ENCODE measurements at regions not wholly inside any gene's neighbourhood (a gene's known extent, or its start where the extent isn't known, plus 50 kb on each side); places are given as distances from the start of the nearest gene placed in this dataset.

DNA sequence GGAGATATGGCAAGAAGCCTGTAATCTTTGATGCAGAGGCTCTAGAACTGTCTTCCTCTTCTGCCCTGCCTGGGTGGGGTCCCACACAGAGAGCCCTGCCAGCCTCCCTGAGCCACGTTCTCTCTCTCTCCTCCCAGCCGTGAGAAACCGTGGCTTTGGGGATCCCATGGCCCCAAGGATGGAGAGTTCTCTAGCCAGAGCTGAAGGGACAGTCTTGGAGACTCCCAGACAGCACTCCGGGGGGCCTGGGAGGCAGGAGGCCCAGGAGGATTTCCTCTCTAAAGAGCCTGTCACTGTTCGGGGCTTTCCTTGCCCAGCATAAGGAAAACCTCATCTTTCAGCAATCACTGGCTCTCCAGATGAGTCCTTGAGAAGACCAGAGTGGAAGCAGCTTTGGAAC is 227.1 kb downstream of the ARHGAP12 start:
- Histone ChIP-seq H2BK5ac (ENCODE audit: low read depth, low read length, poor library complexity, severe bottlenecking) (peak overlapping the region; percentile 12), H4K20me1 (ENCODE audit: insufficient read depth, low read length) (no peaks in the 10 kb centered on the region), H3K36me3 (ENCODE audit: control insufficient read depth, insufficient read depth, low read length) (no peaks in the 10 kb centered on the region), H2BK20ac (ENCODE audit: low read depth, low read length) (peak overlapping the region; percentile 46; the same call in 1 of the 2 replicates), H3K4me2 (ENCODE audit: low read depth, low read length) (no peak overlapping the region), H2BK15ac (ENCODE audit: low read depth, low read length) (peak overlapping the region; percentile 11; the same call in 1 of the 3 replicates), H4K8ac (ENCODE audit: low read depth in 2 of 2, low read length in 2 of 2) (peak overlapping the region; percentile 6 to 44; a peak in 2 of 4 replicates), H3K18ac (ENCODE audit: low read depth, low read length) (peak overlapping the region; percentile 71), H2AK9ac (replicated peaks; ENCODE audit: low read depth, low read length, poor library complexity) (no peak overlapping the region), H2AFZ (replicated peaks; ENCODE audit: low read length, poor library complexity) (peak overlapping the region; percentile 82), H2BK120ac (ENCODE audit: low read depth, low read length) (peak overlapping the region; percentile 71), H3K27ac (ENCODE audit: insufficient read depth, low read length) (no peak overlapping the region), H3K9me3 (ENCODE audit: control insufficient read depth, insufficient read depth, low read length) (peaks cover 4% of the 10 kb centered on the region; the same call in 1 of the 2 replicates), H3K27me3 (ENCODE audit: control insufficient read depth, insufficient read depth, low read length) (no peaks in the 10 kb centered on the region), H3K4ac (ENCODE audit: low read depth, low read length) (peak overlapping the region; percentile 64), H4K91ac (ENCODE audit: insufficient read depth, low read depth, low read length) (peak overlapping the region; percentile 33; the same call in 1 of the 2 replicates), H3K4me3 (ENCODE audit: insufficient read depth, low read depth, low read length) (no peak overlapping the region), H3K14ac (replicated peaks; ENCODE audit: low read depth, low read length) (peak overlapping the region; percentile 71), H3K9ac (ENCODE audit: low read depth, low read length) (no peak overlapping the region), H3K23ac (ENCODE audit: low read depth, low read length) (peak overlapping the region; percentile 29; the same call in 1 of the 2 replicates), H2AK5ac (ENCODE audit: low read depth, low read length) (peak overlapping the region; percentile 66; the same call in 1 of the 2 replicates), H4K5ac (ENCODE audit: low read depth, low read length) (peak overlapping the region; percentile 13), H3K79me1 (ENCODE audit: low read depth in 1 of 2, low read length in 2 of 2) (no peaks in the 10 kb centered on the region), H3K9me1 (ENCODE audit: insufficient read depth, low read length) (peaks cover 13% of the 10 kb centered on the region), H3K4me1 (ENCODE audit: control insufficient read depth, insufficient read depth, low read length) (peaks cover 30% of the 10 kb centered on the region), H3K56ac (ENCODE audit: extremely low read depth, insufficient read depth, low read length) (no peak overlapping the region)
- intact Hi-C loops (cut with micrococcal nuclease) (no loop called here), in situ Hi-C loops (cut with MboI; ENCODE audit: low sequenced_read_pairs) (no loop called here), dilution Hi-C loops (cut with HindIII; ENCODE audit: low sequenced_read_pairs, unreplicated experiment) (no loop called here)
- TF ChIP-seq MAZ (IDR thresholded peaks at IDR 0.05; ENCODE audit: borderline replicate concordance, low read depth, low read length) (no peak), NFE2L2 (IDR thresholded peaks at IDR 0.05; ENCODE audit: low read depth, low read length) (no peak), RFX5 (IDR thresholded peaks at IDR 0.05; ENCODE audit: low read depth, low read length) (no peak), ELK1 (IDR thresholded peaks at IDR 0.05; ENCODE audit: borderline replicate concordance, low read depth, low read length) (no peak)
- ATAC-seq (ENCODE audit: low read depth) (no peak), DNase-seq (no peak)
- POLR2A ChIA-PET (ENCODE audit: unreplicated experiment), result no interaction called here
- no CpG with 5 or more reads among the region's 5 CpGs for WGBS, 2 experiments (ENCODE audit: extremely low coverage in 2 of 2, insufficient read length in 1 of 2)
- BruUV-seq (replicated peaks), result no TSS peak
- CTCF ChIA-PET, result no interaction called here
